K562 (cell line): ENCODE measurements at regions not wholly inside any gene's neighbourhood (a gene's known extent, or its start where the extent isn't known, plus 50 kb on each side); places are given as distances from the start of the nearest gene placed in this dataset.

Source experiments
- ATAC-seq: fragments of 200-7000 bp; cut with Tn5 transposase; 3 replicates; pipeline ENCODE4 v1.9.1; 2020; ENCODE audit warnings: moderate library complexity
- BruUV-seq: library from RNA; stranded (reverse); fragments of 400-500 nt; replicated peaks from 2 replicates; lab custom pipeline; 2021; lab: Mats Ljungman, UMichigan
- CTCF ChIA-PET: fragments of 300-600 bp; formaldehyde crosslinking; extraction: SDS; loops from one replicate; lab custom pipeline; 2021; ENCODE audit warnings: low intra/inter-chr PET ratio; lab: Yijun Ruan, JAX
- POLR2A ChIA-PET: fragments of 300-600, 350-650 bp; sonication (Branson Sonifier 250); formaldehyde crosslinking; extraction: SDS; loops from one replicate; lab custom pipeline; 2021; ENCODE audit warnings: antibody characterized with exemption, inconsistent platforms; lab: Yijun Ruan, JAX
- DNase-seq, 4 experiments: peaks; one replicate each; pipeline versions ENCODE4 v3.0.0 to v3.0.0-alpha.2; 2011 to 2018; ENCODE audit warnings: low spot score in 3 of 4, mixed read lengths in 3 of 4; ENCODE audit errors: extremely low read depth in 1 of 4
- FAIRE-seq: peaks from 2 replicates; lab custom pipeline; 2011; peaks lifted over from hg19 to GRCh38; lab: Jason Lieb, UNC
- H2AFZ ChIP-seq: 2 replicates; pipeline ENCODE4 v1.6.0; 2011; ENCODE audit warnings: low read depth, low read length, control low read depth, inconsistent platforms
- H3K27ac ChIP-seq: fragments of 200-600 bp; 3 replicates; pipeline ENCODE4 v1.8.0; 2011; ENCODE audit warnings: low read depth, mild to moderate bottlenecking, control low read depth, inconsistent platforms, low read length, moderate library complexity, mixed read lengths; ENCODE audit errors: extremely low read depth
- H3K27me3 ChIP-seq, 2 experiments: fragments of 300-600 bp in 1 of 2; 2 replicates in 1 of 2; 3 replicates in 1 of 2; pipeline versions ENCODE4 v1.6.0 to v1.8.0; 2011; ENCODE audit warnings: inconsistent platforms in 2 of 2, low read length in 2 of 2, mild to moderate bottlenecking in 1 of 2, mixed read lengths in 1 of 2, moderate library complexity in 1 of 2; ENCODE audit not compliant: control insufficient read depth in 2 of 2, insufficient read depth in 2 of 2
- H3K36me3 ChIP-seq: fragments of 300-600 bp; 3 replicates; pipeline ENCODE4 v1.8.0; 2011; ENCODE audit warnings: mild to moderate bottlenecking, low read length, inconsistent platforms; ENCODE audit not compliant: control insufficient read depth, insufficient read depth
- H3K4me1 ChIP-seq, 2 experiments: fragments of 200-600 bp in 1 of 2; replicated peaks in 1 of 2; 2 replicates in 1 of 2; 3 replicates in 1 of 2; pipeline versions ENCODE4 v1.5.1 to v1.8.0; 2011; ENCODE audit warnings: inconsistent platforms in 2 of 2, low read length in 2 of 2, mild to moderate bottlenecking in 1 of 2, mixed read lengths in 1 of 2, moderate library complexity in 1 of 2; ENCODE audit not compliant: control insufficient read depth in 2 of 2, insufficient read depth in 2 of 2
- H3K4me2 ChIP-seq: 2 replicates; pipeline ENCODE4 v1.6.1; 2011; ENCODE audit warnings: low read length, control low read depth, inconsistent platforms, mixed read lengths; ENCODE audit not compliant: insufficient read depth
- H3K4me3 ChIP-seq: fragments of 200-600 bp; sonication (generic), shearing (Covaris generic); 2 replicates; pipeline ENCODE4 v1.5.1; 2016; ENCODE audit warnings: control low read depth, inconsistent platforms
- H3K79me2 ChIP-seq: fragments of 200-600 bp; 3 replicates; pipeline ENCODE4 v1.8.0; 2011; ENCODE audit warnings: low read length, inconsistent platforms; ENCODE audit not compliant: control insufficient read depth, insufficient read depth
- H3K9ac ChIP-seq, 2 experiments: 2 replicates each; pipeline versions ENCODE4 v1.6.0 to v1.6.1; 2011; ENCODE audit warnings: low read depth in 2 of 2, low read length in 2 of 2, control low read depth in 1 of 2, inconsistent platforms in 1 of 2, mild to moderate bottlenecking in 1 of 2, mixed read lengths in 1 of 2; ENCODE audit not compliant: insufficient read depth in 1 of 2
- H3K9me1 ChIP-seq: one replicate; pipeline ENCODE4 v1.6.0; 2011; ENCODE audit warnings: inconsistent platforms, mild to moderate bottlenecking, low read length, moderate library complexity; ENCODE audit not compliant: control insufficient read depth, insufficient read depth
- H3K9me3 ChIP-seq: replicated peaks from 2 replicates; pipeline ENCODE4 v1.5.1; 2011; ENCODE audit warnings: low read depth, low read length, inconsistent platforms; ENCODE audit not compliant: control insufficient read depth, insufficient read depth
- H4K20me1 ChIP-seq: replicated peaks from 2 replicates; pipeline ENCODE4 v1.6.1; 2011; ENCODE audit warnings: low read length, inconsistent platforms, mixed read lengths; ENCODE audit not compliant: control insufficient read depth, insufficient read depth
- ATF3 ChIP-seq, 2 experiments: fragments of 450-650 bp in 1 of 2; sonication (generic) in 1 of 2; formaldehyde crosslinking in 1 of 2; IDR thresholded peaks in 1 of 2; conservative IDR thresholded peaks in 1 of 2; 2 replicates each; pipeline versions ENCODE4 v1.6.1 to v1.8.1; 2016 to 2023; ENCODE audit warnings: mild to moderate bottlenecking in 2 of 2, moderate library complexity in 2 of 2, inconsistent platforms in 1 of 2, missing genetic modification reagents in 1 of 2
- BACH1 ChIP-seq: fragments of 200-800 bp; sonication (Bioruptor generic); IDR thresholded peaks from 2 replicates; pipeline ENCODE4 v1.6.1; 2016; ENCODE audit warnings: missing genetic modification characterization, missing compliant biosample characterization
- C11orf30 ChIP-seq: fragments of 450-650 bp; IDR thresholded peaks from 2 replicates; pipeline ENCODE4 v1.6.1; 2016; ENCODE audit warnings: low read depth, mild to moderate bottlenecking
- CBFB ChIP-seq: sonication (generic); formaldehyde crosslinking; IDR thresholded peaks from 2 replicates; pipeline ENCODE4 v1.4.0; 2020; ENCODE audit warnings: mild to moderate bottlenecking, missing genetic modification reagents
- FOSL1 ChIP-seq: fragments of 200-800 bp; sonication (Bioruptor generic); conservative IDR thresholded peaks from 2 replicates; pipeline ENCODE4 v1.6.1; 2016; ENCODE audit warnings: missing genetic modification characterization, missing compliant biosample characterization
- ILK ChIP-seq: fragments of 450-650 bp; IDR thresholded peaks from 2 replicates; pipeline ENCODE4 v1.6.1; 2016; ENCODE audit warnings: missing genetic modification characterization, low read depth, mild to moderate bottlenecking, missing compliant biosample characterization, moderate library complexity, borderline replicate concordance
- JUND ChIP-seq, 2 experiments: IDR thresholded peaks; 2 replicates in 1 of 2; 3 replicates in 1 of 2; pipeline ENCODE4 v1.6.1; 2011; ENCODE audit warnings: borderline replicate concordance in 2 of 2, low read depth in 2 of 2, low read length in 2 of 2, improper control_type of control experiment in 1 of 2, missing biosample characterization in 1 of 2, missing genetic modification characterization in 1 of 2, missing genetic modification reagents in 1 of 2
- MAFG ChIP-seq: fragments of 450-650 bp; conservative IDR thresholded peaks from 2 replicates; pipeline ENCODE4 v1.6.1; 2016; ENCODE audit warnings: missing genetic modification characterization, missing compliant biosample characterization
- NFE2 ChIP-seq: IDR thresholded peaks from 2 replicates; pipeline ENCODE4 v1.6.1; 2014; ENCODE audit warnings: antibody characterized with exemption, low read depth
- PBX2 ChIP-seq, 2 experiments: IDR thresholded peaks in 1 of 2; conservative IDR thresholded peaks in 1 of 2; 2 replicates each; pipeline ENCODE4 v1.6.1; 2016; ENCODE audit warnings: low read depth in 2 of 2, mild to moderate bottlenecking in 1 of 2, missing compliant biosample characterization in 1 of 2, missing genetic modification characterization in 1 of 2, moderate library complexity in 1 of 2
- SAP30 ChIP-seq: fragments of 200-600 bp; sonication (generic); IDR thresholded peaks from 2 replicates; pipeline ENCODE4 v1.6.1; 2012; ENCODE audit warnings: borderline replicate concordance, low read depth, mild to moderate bottlenecking, moderate library complexity, low read length, control low read depth, inconsistent platforms; ENCODE audit not compliant: insufficient read depth, poor library complexity, severe bottlenecking
- ZBTB33 ChIP-seq: sonication (generic); formaldehyde crosslinking; IDR thresholded peaks from 2 replicates; pipeline ENCODE4 v1.8.1; 2023; ENCODE audit warnings: mild to moderate bottlenecking, missing genetic modification reagents
- ZNF436 ChIP-seq: fragments of 250-450, 450-650 bp; sonication (Bioruptor Pico); formaldehyde crosslinking; IDR thresholded peaks from 2 replicates; pipeline ENCODE4 v1.7.0; 2020; ENCODE audit warnings: mild to moderate bottlenecking
- ZNF75A ChIP-seq: fragments of 450-650 bp; formaldehyde crosslinking; IDR thresholded peaks from 2 replicates; pipeline ENCODE4 v1.4.0; 2020; ENCODE audit warnings: mild to moderate bottlenecking
- WGBS: fragments of 100-300 bp; shearing (Covaris generic); methylation state at CpG from one replicate; pipeline ENCODE4 v1.1.6; 2016; ENCODE audit warnings: low coverage, mixed read lengths; ENCODE audit not compliant: insufficient coverage; ENCODE audit errors: missing lambda C conversion rate; 5-methylcytosine and 5-hydroxymethylcytosine counted together
- in situ Hi-C: fragments of 300-500 bp; cut with MboI; formaldehyde crosslinking; loops from 4 replicates; pipeline ENCODE4 v1.15.0; 2018; ENCODE audit warnings: inconsistent platforms, mixed read lengths
- intact Hi-C: fragments of 100-400 bp; cut with micrococcal nuclease; formaldehyde crosslinking; loops from 2 replicates; pipeline ENCODE4 v1.14.2; 2022

GRCh38 chr11:13884158-13884799 is 78.2 kb upstream of the SPON1 start:
- H3K4me2 ChIP-seq, result no peak overlapping the region; the same call in 1 of the 2 replicates
- no TSS peak for BruUV-seq
- intact Hi-C loops, result no loop called here
- WGBS, result 28% methylated on average over 9 of the region's 9 CpGs
- ATAC-seq (peak; percentile 57), DNase-seq (no peak), FAIRE-seq (no peak)
- H2AFZ ChIP-seq, result peak overlapping the region; percentile 73
- peaks cover 2% of the 10 kb centered on the region; the same call in 1 of the 2 replicates for H3K9me3 ChIP-seq
- ChIA-PET CTCF (no interaction called here), POLR2A (interaction anchor here (0.6 to 1.4 kb wide), 4 partner anchors 10 to 1755 kb away, joined by 3 to 5 read pairs (median 4); no protein-coding TSS in a partner anchor)
- H3K27ac ChIP-seq, result no peak overlapping the region
- in situ Hi-C loops, result no loop called here
- H3K79me2 ChIP-seq, result no peaks in the 10 kb centered on the region
- H4K20me1 ChIP-seq, result no peaks in the 10 kb centered on the region
- no peaks in the 10 kb centered on the region for H3K9me1 ChIP-seq
- no peaks in the 10 kb centered on the region for H3K36me3 ChIP-seq
- peaks cover 11 to 17% of the 10 kb centered on the region in 2 experiments; a peak in 3 of 5 replicates for H3K4me1 ChIP-seq
- no peak overlapping the region for H3K4me3 ChIP-seq
- no peaks in the 10 kb centered on the region for H3K27me3 ChIP-seq
- no peak overlapping the region for H3K9ac ChIP-seq
- TF ChIP-seq CBFB (no peak), JUND (IDR thresholded peaks at IDR 0.05; ENCODE audit: borderline replicate concordance, low read depth, low read length) (no peak), JUND (tag; IDR thresholded peaks at IDR 0.05; ENCODE audit: borderline replicate concordance, low read depth, low read length) (peak; percentile 18; the same call in 1 of the 3 replicates), SAP30 (no peak), C11orf30 (peak; percentile 67), ATF3 (IDR thresholded peaks at IDR 0.05) (peak; percentile 22; the same call in 1 of the 2 replicates), ATF3 (CRISPR knock-in tag; conservative IDR thresholded peaks at IDR 0.05) (no peak), ZNF436 (no peak), ILK (tag) (no peak), MAFG (tag) (0 out of 2 replicates have a peak, but pooled peaks have one; percentile 6), PBX2 (CRISPR knock-in tag; IDR thresholded peaks at IDR 0.05; ENCODE audit: low read depth) (no peak), PBX2 (tag; conservative IDR thresholded peaks at IDR 0.05; ENCODE audit: low read depth) (no peak), BACH1 (tag) (0 out of 2 replicates have a peak, but pooled peaks have one; percentile 16), ZBTB33 (CRISPR knock-in tag) (no peak), NFE2 (peak; percentile 44; the same call in 1 of the 2 replicates), ZNF75A (CRISPR knock-in tag) (no peak), FOSL1 (peak; percentile 43; the same call in 1 of the 2 replicates)
